ENCODE measurements at regions not wholly inside any gene's neighbourhood (a gene's known extent, or its start where the extent isn't known, plus 50 kb on each side); places are given as distances from the start of the nearest gene placed in this dataset.
"Not testable (repeated sequence)": the region's sequence is repeated elsewhere in the genome, so short reads cannot be mapped to it uniquely, and the experiment has no call there.

DNA sequence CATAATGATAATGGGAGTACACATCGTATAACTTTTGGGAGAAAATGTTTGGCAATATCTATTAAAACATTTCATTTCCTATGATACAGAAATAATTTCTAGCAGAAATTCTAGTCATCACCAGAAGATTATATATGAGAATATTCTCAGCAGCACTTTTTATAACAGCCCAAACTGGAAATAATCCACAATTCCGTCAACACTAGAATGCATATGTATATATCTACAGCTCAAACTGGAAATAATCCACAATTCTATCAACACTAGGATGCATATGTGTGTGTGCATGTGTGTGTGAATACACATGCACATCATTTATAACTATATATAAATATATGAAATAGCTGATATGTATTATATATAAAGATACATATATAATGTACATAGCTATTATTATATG is 408.0 kb upstream of the KLHL1 start:
- no peak for DNase-seq
- intact Hi-C loops (cut with DNase I, micrococcal nuclease), result no loop called here
- H3K27ac Mint-ChIP-seq, result no peak overlapping the region
- POLR2A ChIA-PET, result no interaction called here
- no peaks in the 10 kb centered on the region for H3K27me3 Mint-ChIP-seq
- CTCF ChIA-PET, result no interaction called here
- no peaks in the 10 kb centered on the region for H3K36me3 Mint-ChIP-seq (ENCODE audit: low read depth)
- no peak for ATAC-seq
- no peaks in the 10 kb centered on the region for H3K9me3 Mint-ChIP-seq (ENCODE audit: low read depth)
- no peak overlapping the region for H3K4me3 Mint-ChIP-seq
- no peaks in the 10 kb centered on the region for H3K4me1 Mint-ChIP-seq

DNA sequence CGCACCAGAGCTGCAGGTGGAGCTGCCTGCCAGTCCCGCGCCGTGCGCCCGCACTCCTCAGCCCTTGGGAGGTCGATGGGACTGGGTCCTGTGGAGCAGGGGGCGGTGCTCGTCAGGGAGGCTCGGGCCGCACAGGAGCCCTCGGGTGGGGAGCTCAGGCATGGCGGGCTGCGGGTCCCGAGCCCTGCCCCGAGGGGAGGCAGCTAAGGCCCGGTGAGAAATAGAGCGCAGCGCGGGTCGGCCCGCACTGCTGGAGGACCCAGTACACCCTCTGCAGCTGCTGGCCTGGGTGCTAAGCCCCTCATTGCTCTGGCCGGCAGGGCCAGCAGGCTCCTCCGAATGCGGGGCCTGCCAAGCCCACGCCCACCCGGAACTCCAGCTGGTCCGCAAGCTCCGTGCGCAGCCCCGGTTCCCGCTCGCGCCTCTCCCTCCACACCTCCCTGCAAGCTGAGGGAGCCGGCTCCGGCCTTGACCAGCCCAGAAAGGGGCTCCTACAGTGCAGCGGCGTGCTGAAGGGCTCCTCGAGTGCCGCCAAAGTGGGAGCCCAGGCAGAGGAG is 403.7 kb upstream of the KLHL1 start:
- CTCF ChIA-PET; H3K27ac Mint-ChIP-seq; POLR2A ChIA-PET; H3K27me3 Mint-ChIP-seq; H3K9me3 Mint-ChIP-seq (ENCODE audit: low read depth); H3K4me1 Mint-ChIP-seq; H3K4me3 Mint-ChIP-seq; intact Hi-C loops (cut with DNase I, micrococcal nuclease); DNase-seq; ATAC-seq; H3K36me3 Mint-ChIP-seq (ENCODE audit: low read depth): not testable (repeated sequence)

DNA sequence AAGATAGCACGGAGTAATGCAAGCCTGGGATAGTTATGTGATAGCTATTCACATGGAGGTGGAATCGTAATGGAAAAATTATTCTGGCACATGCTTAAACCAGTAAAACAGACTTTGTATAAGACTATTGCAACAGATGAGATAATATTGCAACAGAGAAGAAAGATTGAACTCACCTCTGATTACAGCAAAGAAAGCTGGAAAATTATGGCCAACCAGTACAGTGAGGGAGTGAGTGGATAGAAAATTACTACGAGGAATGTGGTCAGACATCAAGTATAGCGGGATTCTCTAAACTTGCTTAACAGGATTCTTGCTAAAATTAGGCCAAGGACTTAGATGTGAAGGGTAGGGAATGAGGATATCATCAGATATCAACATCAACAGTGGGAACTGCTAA is 397.6 kb upstream of the KLHL1 start:
- ATAC-seq, result no peak
- no peak overlapping the region for H3K4me3 Mint-ChIP-seq
- no peaks in the 10 kb centered on the region for H3K27me3 Mint-ChIP-seq
- no peak for DNase-seq
- intact Hi-C loops (cut with DNase I, micrococcal nuclease), result no loop called here
- H3K4me1 Mint-ChIP-seq, result no peaks in the 10 kb centered on the region
- no peak overlapping the region for H3K27ac Mint-ChIP-seq
- CTCF ChIA-PET, result no interaction called here
- H3K36me3 Mint-ChIP-seq (ENCODE audit: low read depth), result no peaks in the 10 kb centered on the region
- H3K9me3 Mint-ChIP-seq (ENCODE audit: low read depth), result peaks cover 4% of the 10 kb centered on the region
- POLR2A ChIA-PET, result no interaction called here

DNA sequence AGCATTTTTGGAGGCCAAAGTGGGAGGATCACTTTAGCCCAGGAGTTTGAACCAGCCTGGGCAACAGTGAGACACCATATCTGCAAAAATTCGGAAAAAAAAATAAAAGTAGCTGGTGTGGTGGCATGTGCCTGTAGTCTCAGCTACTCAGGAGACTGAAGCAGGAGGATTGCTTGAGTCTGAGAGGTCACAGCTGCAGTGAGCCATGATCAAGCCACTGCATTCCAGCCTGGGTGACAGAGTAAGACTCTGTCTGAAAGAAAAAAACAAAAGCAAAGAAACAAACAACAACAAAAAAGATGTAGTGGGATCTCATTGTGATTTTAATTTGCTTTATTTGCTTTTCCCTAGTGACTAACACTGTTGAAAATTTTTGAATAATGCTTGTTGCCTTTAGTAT is 394.7 kb upstream of the KLHL1 start:
- intact Hi-C loops (cut with DNase I, micrococcal nuclease), result no loop called here
- Mint-ChIP-seq H3K27me3 (no peaks in the 10 kb centered on the region), H3K4me3 (no peak overlapping the region), H3K36me3 (ENCODE audit: low read depth) (no peaks in the 10 kb centered on the region), H3K4me1 (no peaks in the 10 kb centered on the region), H3K27ac (no peak overlapping the region), H3K9me3 (ENCODE audit: low read depth) (peaks cover 8% of the 10 kb centered on the region)
- POLR2A ChIA-PET, result no interaction called here
- CTCF ChIA-PET, result no interaction called here
- ATAC-seq (no peak), DNase-seq (no peak)

DNA sequence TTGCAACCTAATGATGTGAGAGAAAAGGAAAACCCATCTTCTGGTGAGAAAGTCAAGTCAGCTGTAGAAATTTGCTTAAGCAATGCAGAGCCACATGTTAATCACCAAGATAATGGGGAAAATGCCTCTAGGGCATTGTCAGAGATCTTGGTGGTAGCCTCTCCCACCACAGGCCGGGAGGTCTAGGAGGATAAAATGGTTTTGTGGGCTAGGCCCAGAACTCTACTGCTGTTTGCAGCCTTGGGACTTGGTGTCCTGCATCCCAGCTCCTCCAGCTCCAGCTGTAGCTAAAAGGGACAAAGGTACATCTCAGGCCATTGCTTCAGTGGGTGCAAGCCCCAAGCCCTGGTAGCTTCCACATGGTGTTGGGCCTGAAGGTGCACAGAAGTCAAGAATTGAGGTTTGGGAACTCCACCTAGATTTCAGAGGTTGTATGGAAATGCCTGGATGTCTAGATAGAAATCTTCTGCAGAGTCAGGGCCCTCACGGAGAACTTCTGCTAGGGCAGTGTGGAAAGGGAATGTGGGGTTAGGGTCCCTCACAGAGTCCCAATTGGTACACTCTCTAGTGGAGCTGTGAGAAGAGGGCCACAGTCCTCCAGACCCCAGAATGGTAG is 382.2 kb upstream of the KLHL1 start:
- intact Hi-C loops (cut with DNase I, micrococcal nuclease), result no loop called here
- DNase-seq (no peak), ATAC-seq (no peak)
- ChIA-PET POLR2A (no interaction called here), CTCF (no interaction called here)
- Mint-ChIP-seq H3K27me3 (no peaks in the 10 kb centered on the region), H3K27ac (no peak overlapping the region), H3K36me3 (ENCODE audit: low read depth) (no peaks in the 10 kb centered on the region), H3K9me3 (ENCODE audit: low read depth) (peaks cover 17% of the 10 kb centered on the region), H3K4me1 (no peaks in the 10 kb centered on the region), H3K4me3 (no peak overlapping the region)

DNA sequence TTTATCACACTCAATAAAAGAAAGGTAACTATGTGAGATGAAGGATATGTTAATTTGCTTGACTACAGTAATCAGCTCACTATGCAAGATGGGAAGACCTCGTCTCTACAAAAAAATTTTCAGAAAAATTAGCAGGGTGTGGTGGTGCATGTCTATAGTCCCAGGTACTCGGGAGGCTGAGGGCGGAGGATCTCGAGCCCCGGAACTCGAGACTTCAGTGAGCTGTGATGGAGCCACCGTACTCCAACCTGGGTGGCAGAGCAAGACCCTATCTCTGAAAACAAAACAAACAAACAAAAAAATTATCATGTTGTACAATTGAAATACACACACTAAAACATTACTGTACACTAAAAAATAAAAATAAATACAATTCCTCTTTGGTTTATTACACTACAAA is 376.7 kb upstream of the KLHL1 start:
- ChIA-PET POLR2A (no interaction called here), CTCF (no interaction called here)
- H3K9me3 Mint-ChIP-seq (ENCODE audit: low read depth), result peaks cover 8% of the 10 kb centered on the region
- no peaks in the 10 kb centered on the region for H3K4me1 Mint-ChIP-seq
- no peak overlapping the region for H3K27ac Mint-ChIP-seq
- H3K36me3 Mint-ChIP-seq (ENCODE audit: low read depth), result no peaks in the 10 kb centered on the region
- no peak for ATAC-seq
- intact Hi-C loops (cut with DNase I, micrococcal nuclease), result no loop called here
- H3K27me3 Mint-ChIP-seq, result no peaks in the 10 kb centered on the region
- no peak overlapping the region for H3K4me3 Mint-ChIP-seq
- no peak for DNase-seq

DNA sequence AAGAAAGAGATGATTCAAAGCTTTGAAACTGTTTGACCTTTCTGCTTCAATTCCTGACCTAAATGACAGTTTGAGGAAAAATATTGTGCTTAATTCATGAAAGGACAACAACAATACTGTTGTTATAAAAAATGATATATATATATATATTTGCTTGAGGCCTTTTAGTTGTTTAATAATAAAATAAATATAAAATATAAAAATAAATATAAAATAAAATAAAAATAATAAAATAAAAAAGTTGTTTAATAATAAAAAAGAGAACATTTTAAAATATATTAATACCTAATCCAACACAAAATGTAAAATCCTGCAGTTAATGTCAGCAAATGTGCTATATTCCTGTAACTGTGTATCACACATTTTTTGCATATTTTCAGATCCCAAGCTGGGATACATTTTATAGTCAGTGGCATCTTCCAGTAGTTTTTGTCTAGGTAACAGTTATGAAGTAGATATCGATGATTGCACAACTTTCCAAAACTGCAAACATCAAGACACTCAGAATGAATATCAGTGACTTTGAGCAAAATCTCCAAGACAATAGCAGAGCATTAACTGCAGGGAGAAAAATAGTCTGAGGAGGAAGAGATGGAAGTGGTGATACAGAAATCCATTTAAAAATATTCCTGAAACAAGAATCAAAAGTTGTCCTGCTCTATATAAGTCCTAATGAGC is 375.5 kb upstream of the KLHL1 start:
- no peaks in the 10 kb centered on the region for H3K27me3 Mint-ChIP-seq
- POLR2A ChIA-PET, result no interaction called here

DNA sequence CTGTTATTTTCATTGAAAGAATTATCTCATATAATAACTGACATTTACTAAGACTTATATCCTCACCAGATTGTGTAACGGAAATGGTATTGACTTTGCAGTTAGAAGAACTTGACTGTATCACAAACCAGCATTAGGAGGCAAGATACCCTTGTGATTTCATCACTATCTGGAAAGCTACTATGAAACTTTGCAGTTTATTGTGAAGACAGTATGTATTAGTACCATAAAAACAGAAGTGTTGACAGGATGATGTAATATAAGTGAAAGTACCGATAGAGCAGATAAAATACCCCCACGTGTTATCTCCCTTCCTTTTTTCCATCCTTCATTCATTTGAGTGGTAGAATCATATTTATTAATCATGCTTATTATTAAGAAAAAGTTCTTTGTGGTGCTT is 365.7 kb upstream of the KLHL1 start:
- intact Hi-C loops (cut with DNase I, micrococcal nuclease), result no loop called here
- no peak for DNase-seq
- Mint-ChIP-seq H3K27ac (no peak overlapping the region), H3K4me3 (no peak overlapping the region), H3K27me3 (no peaks in the 10 kb centered on the region), H3K36me3 (ENCODE audit: low read depth) (no peaks in the 10 kb centered on the region), H3K4me1 (no peaks in the 10 kb centered on the region), H3K9me3 (ENCODE audit: low read depth) (peaks cover 7% of the 10 kb centered on the region)
- no peak for ATAC-seq
- ChIA-PET POLR2A (no interaction called here), CTCF (no interaction called here)

More for the DNA sequence above, 375.5 kb upstream of the KLHL1 start:
- CTCF ChIA-PET, result no interaction called here
- Mint-ChIP-seq H3K4me1 (no peaks in the 10 kb centered on the region), H3K4me3 (no peak overlapping the region), H3K36me3 (ENCODE audit: low read depth) (no peaks in the 10 kb centered on the region), H3K9me3 (ENCODE audit: low read depth) (peaks cover 2% of the 10 kb centered on the region), H3K27ac (no peak overlapping the region)
- DNase-seq, result no peak
- intact Hi-C loops (cut with DNase I, micrococcal nuclease), result no loop called here
- ATAC-seq, result no peak

DNA sequence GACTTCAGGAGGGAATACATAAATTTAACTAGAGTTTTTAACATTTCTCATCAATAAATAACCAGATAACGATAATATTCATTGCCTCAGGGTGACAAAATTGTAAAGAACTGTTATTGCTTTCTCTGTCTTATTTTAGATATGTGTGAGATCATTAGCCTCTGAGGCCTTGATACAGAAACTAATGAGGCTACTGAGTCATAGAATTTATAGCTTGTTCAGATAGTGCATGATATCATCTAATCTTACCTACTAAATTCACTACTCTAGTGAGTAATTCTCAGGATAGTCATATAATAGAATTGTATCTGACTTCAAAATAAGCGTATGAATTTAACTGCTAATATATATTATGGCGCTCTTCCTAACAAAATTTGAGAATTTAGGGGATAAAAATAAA is 360.8 kb upstream of the KLHL1 start:
- no peak overlapping the region for H3K4me3 Mint-ChIP-seq
- DNase-seq (no peak), ATAC-seq (no peak)
- H3K36me3 Mint-ChIP-seq (ENCODE audit: low read depth), result no peaks in the 10 kb centered on the region
- no peaks in the 10 kb centered on the region for H3K27me3 Mint-ChIP-seq
- peaks cover 4% of the 10 kb centered on the region for H3K9me3 Mint-ChIP-seq (ENCODE audit: low read depth)
- H3K27ac Mint-ChIP-seq, result no peak overlapping the region
- ChIA-PET POLR2A (no interaction called here), CTCF (interaction anchor here (1.3 kb wide), 1 partner anchor 19 kb away, joined by 3 read pairs; no protein-coding TSS in a partner anchor)
- no peaks in the 10 kb centered on the region for H3K4me1 Mint-ChIP-seq
- intact Hi-C loops (cut with DNase I, micrococcal nuclease), result no loop called here

DNA sequence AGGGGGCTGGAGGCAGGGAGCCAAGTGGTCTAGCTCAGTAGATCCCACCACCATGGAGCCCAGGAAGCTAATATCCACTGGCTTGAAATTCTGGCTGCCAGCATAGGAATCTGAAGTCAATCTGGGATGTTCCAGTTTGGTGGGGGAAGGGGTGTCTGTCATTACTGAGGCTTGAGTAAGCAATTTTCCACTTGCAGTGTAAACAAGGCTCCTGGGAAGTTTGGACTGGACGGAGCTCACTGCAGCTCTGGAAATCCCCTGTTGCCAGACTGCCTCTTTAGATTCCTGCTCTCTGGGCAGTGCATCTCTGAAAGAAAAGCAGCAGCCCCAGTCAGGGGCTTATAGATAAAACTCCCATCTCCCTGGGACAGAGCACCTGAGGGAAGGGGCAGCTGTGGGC is 349.2 kb upstream of the KLHL1 start:
- no peaks in the 10 kb centered on the region for H3K36me3 Mint-ChIP-seq (ENCODE audit: low read depth)
- H3K9me3 Mint-ChIP-seq (ENCODE audit: low read depth), result peaks cover 21% of the 10 kb centered on the region
- H3K27ac Mint-ChIP-seq, result no peak overlapping the region
- ATAC-seq, result no peak
- intact Hi-C loops (cut with DNase I, micrococcal nuclease), result no loop called here
- no peak for DNase-seq
- H3K4me3 Mint-ChIP-seq, result no peak overlapping the region
- no peaks in the 10 kb centered on the region for H3K4me1 Mint-ChIP-seq
- ChIA-PET POLR2A (no interaction called here), CTCF (no interaction called here)
- H3K27me3 Mint-ChIP-seq, result no peaks in the 10 kb centered on the region

DNA sequence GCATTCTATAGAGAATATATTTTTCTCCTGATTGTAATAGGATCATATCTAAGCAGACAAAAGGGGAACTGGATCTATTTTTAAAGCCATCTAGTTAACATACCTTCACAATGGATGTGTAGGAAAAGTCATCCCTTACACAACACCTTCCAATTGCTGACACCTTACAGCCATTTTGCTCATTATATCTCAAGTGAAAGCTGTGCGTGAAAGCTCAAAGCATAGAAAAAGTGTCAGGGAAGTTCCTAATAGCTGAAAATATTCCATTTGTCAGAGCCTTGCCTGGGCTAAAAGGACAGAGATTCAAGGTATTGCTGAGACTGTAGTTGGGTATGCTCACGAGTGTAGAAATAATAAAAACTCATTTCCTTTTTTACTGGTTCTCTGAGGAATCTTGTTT is 340.6 kb upstream of the KLHL1 start:
- no peaks in the 10 kb centered on the region for H3K4me1 Mint-ChIP-seq
- POLR2A ChIA-PET, result no interaction called here
- CTCF ChIA-PET, result no interaction called here
- H3K27me3 Mint-ChIP-seq, result no peaks in the 10 kb centered on the region
- no peak for ATAC-seq
- H3K36me3 Mint-ChIP-seq (ENCODE audit: low read depth), result no peaks in the 10 kb centered on the region
- H3K9me3 Mint-ChIP-seq (ENCODE audit: low read depth), result peaks cover 3% of the 10 kb centered on the region
- no peak overlapping the region for H3K4me3 Mint-ChIP-seq
- H3K27ac Mint-ChIP-seq, result no peak overlapping the region
- no peak for DNase-seq
- intact Hi-C loops (cut with DNase I, micrococcal nuclease), result no loop called here

DNA sequence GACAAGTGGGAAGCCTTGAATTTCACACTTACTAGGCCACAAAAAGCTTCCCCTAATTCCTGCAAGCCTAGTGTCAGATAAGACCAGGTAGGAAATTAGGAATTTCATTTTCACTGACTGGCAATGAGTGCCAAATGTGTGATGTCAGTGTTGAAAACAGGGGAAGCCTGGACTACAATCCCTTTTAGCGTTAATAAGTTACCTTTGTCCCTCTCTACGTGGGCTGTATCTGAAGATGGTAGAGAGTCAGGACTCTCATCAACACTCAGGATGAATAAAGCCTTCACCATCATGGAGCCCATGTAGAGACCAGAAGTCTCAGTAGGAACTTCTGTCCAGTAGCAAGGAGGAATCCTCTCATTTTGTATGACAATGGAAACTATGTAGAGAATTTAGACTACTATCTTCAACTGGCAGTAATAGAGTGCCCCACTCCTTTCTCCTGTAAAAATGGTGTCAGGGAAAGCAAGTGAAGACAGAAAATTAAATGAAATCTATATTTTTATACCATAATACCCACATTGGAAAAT is 324.1 kb upstream of the KLHL1 start:
- Mint-ChIP-seq H3K4me3 (no peak overlapping the region), H3K27me3 (no peaks in the 10 kb centered on the region), H3K4me1 (no peaks in the 10 kb centered on the region), H3K27ac (no peak overlapping the region), H3K9me3 (ENCODE audit: low read depth) (peaks cover 3% of the 10 kb centered on the region), H3K36me3 (ENCODE audit: low read depth) (no peaks in the 10 kb centered on the region)
- ChIA-PET CTCF (no interaction called here), POLR2A (no interaction called here)
- intact Hi-C loops (cut with DNase I, micrococcal nuclease), result no loop called here
- ATAC-seq, result no peak
- no peak for DNase-seq
